NT2/D1 (cell line): ENCODE measurements at regions not wholly inside any gene's neighbourhood (a gene's known extent, or its start where the extent isn't known, plus 50 kb on each side); places are given as distances from the start of the nearest gene placed in this dataset.

Experiments
- DNase-seq: peaks from one replicate; pipeline ENCODE4 v3.0.0-alpha.2; 2011; ENCODE audit warnings: low read depth, low spot score
- H3K27me3 ChIP-seq: 2 replicates; pipeline ENCODE4 v1.6.0; 2011; ENCODE audit warnings: mild to moderate bottlenecking; ENCODE audit not compliant: insufficient read length, insufficient read depth
- H3K36me3 ChIP-seq: 2 replicates; pipeline ENCODE4 v1.6.1; 2011; ENCODE audit warnings: mild to moderate bottlenecking, low read length, mixed read lengths; ENCODE audit not compliant: insufficient read depth, insufficient read length
- H3K4me1 ChIP-seq: 2 replicates; pipeline ENCODE4 v1.5.1; 2011; ENCODE audit not compliant: insufficient read depth, insufficient read length
- H3K4me3 ChIP-seq: 2 replicates; pipeline ENCODE4 v1.5.1; 2011; ENCODE audit warnings: low read depth; ENCODE audit not compliant: insufficient read length
- H3K9ac ChIP-seq: 2 replicates; pipeline ENCODE4 v1.6.0; 2011; ENCODE audit warnings: low read depth; ENCODE audit not compliant: insufficient read length
- H3K9me3 ChIP-seq: 2 replicates; pipeline ENCODE4 v1.5.1; 2011; ENCODE audit warnings: mild to moderate bottlenecking, low read length; ENCODE audit not compliant: insufficient read depth
- SUZ12 ChIP-seq: IDR thresholded peaks from 2 replicates; pipeline ENCODE4 v1.6.1; 2011; ENCODE audit not compliant: insufficient read length, insufficient read depth; ENCODE audit errors: extremely low read depth
- YY1 ChIP-seq: IDR thresholded peaks from 2 replicates; pipeline ENCODE4 v1.6.1; 2011; ENCODE audit not compliant: insufficient read length, insufficient read depth
- ZNF274 ChIP-seq: IDR thresholded peaks from 2 replicates; pipeline ENCODE4 v1.6.1; 2011; ENCODE audit warnings: mild to moderate bottlenecking, low read depth, low read length

DNA sequence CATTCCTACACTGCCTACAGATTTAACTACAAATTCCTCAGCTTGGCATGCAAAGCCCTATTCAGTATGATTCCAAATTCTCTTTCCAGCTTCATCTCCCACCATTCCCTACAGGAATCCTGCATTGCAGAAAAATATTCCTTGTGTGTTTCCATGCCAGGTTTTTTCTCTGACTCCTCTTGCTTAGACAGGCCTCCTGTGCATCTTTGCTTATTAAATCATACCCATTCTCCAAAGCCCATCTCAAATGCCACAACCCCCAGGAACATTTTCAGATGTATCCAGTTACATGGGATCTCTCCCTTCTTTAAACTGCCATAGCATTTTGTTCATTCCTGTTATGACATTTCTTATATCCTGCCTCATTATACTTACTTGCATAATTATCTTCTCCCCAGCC lies 106.4 kb upstream of the GRIA3 start:
- Histone ChIP-seq H3K9ac (no peak overlapping the region), H3K4me1 (no peaks in the 10 kb centered on the region), H3K9me3 (no peaks in the 10 kb centered on the region), H3K36me3 (no peaks in the 10 kb centered on the region), H3K4me3 (no peak overlapping the region), H3K27me3 (no peaks in the 10 kb centered on the region)
- TF ChIP-seq ZNF274 (no peak), SUZ12 (no peak), YY1 (no peak)
- no peak for DNase-seq

DNA sequence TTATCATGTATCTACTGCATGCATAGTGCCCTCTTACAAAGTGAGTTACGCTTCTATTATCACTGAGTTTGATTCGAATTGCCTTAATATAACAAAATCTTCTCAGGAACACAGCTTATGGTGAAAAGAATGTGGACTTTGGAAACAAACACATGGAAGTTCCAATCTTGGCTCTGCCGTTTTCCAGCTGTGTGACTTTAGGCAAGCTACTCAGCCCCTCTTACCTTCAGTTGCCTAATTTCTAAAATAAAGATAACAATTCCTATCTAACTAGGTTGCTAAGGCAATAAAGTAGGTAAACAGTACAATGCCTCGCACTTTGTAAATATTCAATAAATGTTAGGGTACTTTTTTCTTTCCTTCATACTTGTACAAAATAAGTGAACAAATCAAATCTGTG lies 104.0 kb upstream of the GRIA3 start:
- TF ChIP-seq YY1 = no peak
- TF ChIP-seq ZNF274 = no peak
- no peak for TF ChIP-seq SUZ12
- no peak for DNase-seq
- H3K9ac ChIP-seq = no peak overlapping the region
- H3K36me3 ChIP-seq = no peaks in the 10 kb centered on the region
- no peaks in the 10 kb centered on the region for H3K27me3 ChIP-seq
- H3K9me3 ChIP-seq = no peaks in the 10 kb centered on the region
- H3K4me3 ChIP-seq = no peak overlapping the region
- H3K4me1 ChIP-seq = peaks cover 2% of the 10 kb centered on the region

DNA sequence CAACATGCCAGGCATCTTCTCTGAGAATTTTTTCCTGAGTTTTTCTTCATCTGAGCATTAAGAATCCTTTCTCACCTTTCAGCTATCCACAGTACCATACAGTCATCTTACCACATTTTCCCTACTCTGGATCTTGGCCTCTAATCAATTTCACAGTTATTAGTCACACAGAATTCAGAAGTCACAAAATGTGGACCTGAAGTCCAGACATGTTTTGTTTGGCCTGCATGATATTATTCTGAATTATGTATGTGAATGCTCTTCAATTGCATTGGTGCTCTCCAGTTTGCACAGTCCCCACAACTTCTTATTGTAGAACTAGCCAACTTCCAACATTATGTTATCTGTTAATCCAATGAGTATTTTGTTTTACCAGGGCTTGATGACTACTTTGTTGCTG lies 102.3 kb upstream of the GRIA3 start:
- peaks cover 2% of the 10 kb centered on the region for H3K4me1 ChIP-seq
- H3K4me3 ChIP-seq = no peak overlapping the region
- H3K9ac ChIP-seq = no peak overlapping the region
- DNase-seq = no peak
- H3K27me3 ChIP-seq = no peaks in the 10 kb centered on the region
- no peaks in the 10 kb centered on the region for H3K36me3 ChIP-seq
- TF ChIP-seq YY1 (no peak), ZNF274 (no peak), SUZ12 (no peak)
- H3K9me3 ChIP-seq = no peaks in the 10 kb centered on the region

DNA sequence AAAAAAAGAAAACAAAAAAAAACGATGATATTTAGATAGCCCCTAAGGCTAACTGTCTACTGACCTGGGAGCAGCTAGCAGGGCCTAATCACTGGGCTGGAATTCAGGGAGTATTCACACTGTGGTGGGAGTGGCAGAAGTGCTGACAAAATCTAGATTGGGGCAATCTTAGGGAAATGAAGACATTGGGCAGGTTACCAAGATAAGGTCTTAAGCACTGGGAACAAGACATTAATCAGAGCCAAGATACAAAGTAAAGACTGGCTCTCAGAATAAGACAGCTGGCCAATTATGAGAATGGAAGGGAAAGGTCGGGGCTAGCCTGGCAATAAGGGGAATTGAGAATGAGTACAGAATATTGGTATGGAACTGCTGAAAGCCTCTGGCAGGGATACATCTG lies 100.2 kb upstream of the GRIA3 start:
- Histone ChIP-seq H3K9ac (no peak overlapping the region), H3K36me3 (no peaks in the 10 kb centered on the region), H3K9me3 (no peaks in the 10 kb centered on the region), H3K4me3 (no peak overlapping the region), H3K27me3 (no peaks in the 10 kb centered on the region), H3K4me1 (peaks cover 2% of the 10 kb centered on the region)
- DNase-seq = no peak
- TF ChIP-seq YY1 (no peak), ZNF274 (no peak), SUZ12 (no peak)

DNA sequence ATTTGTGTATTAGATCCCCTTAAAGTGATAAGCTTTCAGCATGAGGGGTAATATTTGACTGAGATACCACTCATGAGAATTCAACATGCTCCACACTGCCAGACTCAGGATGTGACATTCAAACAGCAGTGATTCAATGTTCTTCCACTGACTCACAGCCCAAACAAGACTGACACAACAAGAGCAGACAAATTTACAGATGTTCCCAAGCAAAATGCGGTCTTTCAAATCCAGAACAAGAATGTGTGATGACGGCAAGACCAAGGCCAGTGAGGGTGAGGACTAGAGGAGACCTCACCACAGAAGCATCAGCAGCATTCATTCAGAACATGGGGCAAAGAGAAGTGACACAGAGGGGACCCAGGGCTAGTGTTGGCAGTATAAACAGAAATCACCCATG lies 99.3 kb upstream of the GRIA3 start:
- H3K4me1 ChIP-seq = peaks cover 2% of the 10 kb centered on the region

DNA sequence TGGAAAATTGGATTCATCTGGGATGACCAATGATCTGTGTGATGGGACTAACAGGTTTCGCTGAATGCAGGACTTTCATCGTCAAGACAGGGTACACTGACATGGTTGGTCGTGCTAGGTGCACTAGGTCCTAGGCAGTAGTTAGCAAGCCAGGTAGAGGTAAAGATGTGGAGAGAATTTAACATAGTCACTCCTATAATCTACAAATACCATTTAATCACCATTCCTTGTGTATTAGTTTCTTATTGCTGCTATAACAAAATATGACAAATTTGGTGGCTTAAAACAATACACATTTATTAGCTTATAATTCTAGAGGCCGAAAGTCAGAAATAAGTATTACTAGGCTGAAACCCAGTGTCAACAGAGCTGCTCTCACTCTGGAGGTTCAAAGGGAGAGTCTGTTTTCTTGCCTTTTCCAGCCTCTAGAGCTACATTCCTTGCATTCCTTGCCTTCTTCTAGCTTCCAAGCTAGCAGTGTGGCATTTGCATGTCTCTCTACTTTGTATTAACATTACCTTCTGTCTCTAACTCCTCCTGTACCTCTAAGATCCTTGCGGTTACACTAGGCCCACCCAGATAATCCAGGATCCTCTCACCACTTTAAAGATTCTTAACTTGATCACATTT lies 98.7 kb upstream of the GRIA3 start:
- DNase-seq = peak; percentile 39
- Histone ChIP-seq H3K9me3 (no peaks in the 10 kb centered on the region), H3K9ac (no peak overlapping the region)

More for the DNA sequence above, 99.3 kb upstream of the GRIA3 start:
- TF ChIP-seq ZNF274 = no peak
- no peak for TF ChIP-seq SUZ12
- no peak overlapping the region for H3K4me3 ChIP-seq
- no peaks in the 10 kb centered on the region for H3K27me3 ChIP-seq
- no peak overlapping the region for H3K9ac ChIP-seq
- H3K9me3 ChIP-seq = no peaks in the 10 kb centered on the region
- H3K36me3 ChIP-seq = no peaks in the 10 kb centered on the region
- no peak for DNase-seq

DNA sequence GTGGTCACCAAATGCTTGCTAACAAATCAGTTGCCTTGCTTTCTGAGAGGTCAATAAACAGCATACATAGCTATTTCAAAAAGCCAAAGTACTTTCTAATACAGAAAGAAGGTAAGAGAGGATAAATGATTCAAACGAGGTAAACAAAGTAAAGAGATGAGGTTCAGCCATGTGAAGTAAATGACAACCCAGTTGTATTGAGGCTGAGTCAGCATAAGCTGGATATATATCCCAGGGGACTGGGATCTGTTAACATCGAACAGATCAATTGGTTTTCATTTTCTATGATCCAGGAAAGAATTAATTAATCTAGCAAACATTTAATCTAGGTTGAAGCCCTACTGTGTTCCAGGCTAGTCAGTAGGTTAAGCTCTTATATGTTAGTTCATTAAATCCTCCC lies 97.3 kb upstream of the GRIA3 start:
- Histone ChIP-seq H3K36me3 (no peaks in the 10 kb centered on the region), H3K4me3 (no peak overlapping the region), H3K4me1 (peaks cover 2% of the 10 kb centered on the region), H3K27me3 (no peaks in the 10 kb centered on the region), H3K9ac (no peak overlapping the region), H3K9me3 (no peaks in the 10 kb centered on the region)
- TF ChIP-seq SUZ12 (no peak), ZNF274 (no peak), YY1 (no peak)
- DNase-seq = no peak

More for the DNA sequence above, 98.7 kb upstream of the GRIA3 start:
- no peak overlapping the region for H3K4me3 ChIP-seq
- TF ChIP-seq YY1 (no peak), SUZ12 (no peak), ZNF274 (no peak)
- H3K4me1 ChIP-seq = peaks cover 2% of the 10 kb centered on the region
- H3K36me3 ChIP-seq = no peaks in the 10 kb centered on the region
- H3K27me3 ChIP-seq = no peaks in the 10 kb centered on the region

DNA sequence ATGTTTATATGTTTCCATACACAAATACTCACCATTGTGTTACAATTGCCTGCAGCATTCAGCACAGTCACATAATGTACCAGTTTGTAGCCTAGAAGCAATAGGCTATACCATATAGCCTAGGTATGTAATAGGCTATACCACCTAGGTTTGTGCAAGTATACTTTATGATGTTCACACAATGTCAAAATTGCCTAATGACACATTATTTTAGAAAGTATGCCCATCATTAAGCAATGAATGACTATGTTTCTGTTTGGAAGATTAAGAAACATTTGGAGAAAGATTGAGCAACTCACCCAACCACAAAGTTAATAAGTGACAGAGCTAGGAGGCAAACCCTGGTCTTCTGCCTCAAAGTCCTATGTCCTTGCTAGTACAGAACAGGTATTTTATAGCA lies 96.8 kb upstream of the GRIA3 start:
- Histone ChIP-seq H3K27me3 (no peaks in the 10 kb centered on the region), H3K4me3 (no peak overlapping the region), H3K36me3 (no peaks in the 10 kb centered on the region), H3K9me3 (no peaks in the 10 kb centered on the region), H3K4me1 (peaks cover 2% of the 10 kb centered on the region), H3K9ac (no peak overlapping the region)
- TF ChIP-seq SUZ12 (no peak), YY1 (no peak), ZNF274 (no peak)
- no peak for DNase-seq
